H1 (cell line): ENCODE measurements at regions not wholly inside any gene's neighbourhood (a gene's known extent, or its start where the extent isn't known, plus 50 kb on each side); places are given as distances from the start of the nearest gene placed in this dataset.

Source experiments
- CTCF ChIA-PET: fragments of 300-600 bp; sonication (Branson Sonifier 250); formaldehyde crosslinking; loops from one replicate; lab custom pipeline; 2021; ENCODE audit not compliant: partially characterized antibody; lab: Charles Lee
- POLR2A ChIA-PET: fragments of 300-600 bp; sonication (Branson Sonifier 250); formaldehyde crosslinking; loops from one replicate; lab custom pipeline; 2021; ENCODE audit warnings: inconsistent platforms; ENCODE audit not compliant: partially characterized antibody; lab: Charles Lee
- DNase-seq, 2 experiments: peaks; one replicate each; pipeline versions ENCODE4 v3.0.0 to v3.0.0-alpha.2; 2010 to 2022; ENCODE audit warnings: low spot score in 2 of 2, low read depth in 1 of 2, mixed read lengths in 1 of 2
- FAIRE-seq: peaks from 2 replicates; lab custom pipeline; 2011; peaks lifted over from hg19 to GRCh38; lab: Jason Lieb, UNC
- H2AFZ ChIP-seq: 2 replicates; pipeline ENCODE4 v1.8.1; 2012; ENCODE audit warnings: low read length, inconsistent platforms
- H2AK5ac ChIP-seq: 2 replicates; pipeline ENCODE4 v1.6.1; 2013; ENCODE audit warnings: low read depth, low read length
- H2BK120ac ChIP-seq: replicated peaks from 2 replicates; pipeline ENCODE3; 2013; ENCODE audit warnings: low read depth, low read length, inconsistent platforms
- H2BK12ac ChIP-seq: 2 replicates; pipeline ENCODE4 v1.6.1; 2013; ENCODE audit warnings: low read depth, low read length
- H2BK15ac ChIP-seq: 2 replicates; pipeline ENCODE4 v1.6.1; 2013; ENCODE audit warnings: low read length
- H2BK20ac ChIP-seq: 2 replicates; pipeline ENCODE4 v1.6.1; 2013; ENCODE audit warnings: low read length
- H2BK5ac ChIP-seq: 2 replicates; pipeline ENCODE4 v1.6.1; 2013; ENCODE audit warnings: low read depth, low read length
- H3K14ac ChIP-seq: 2 replicates; pipeline ENCODE4 v1.6.1; 2013; ENCODE audit warnings: inconsistent platforms; ENCODE audit not compliant: insufficient read length
- H3K18ac ChIP-seq: 2 replicates; pipeline ENCODE4 v1.6.1; 2013; ENCODE audit warnings: low read length; ENCODE audit errors: extremely low read depth
- H3K23ac ChIP-seq: 2 replicates; pipeline ENCODE4 v1.6.1; 2013; ENCODE audit warnings: inconsistent platforms; ENCODE audit not compliant: insufficient read length
- H3K23me2 ChIP-seq: 2 replicates; pipeline ENCODE4 v1.6.1; 2013; ENCODE audit warnings: low read depth, low read length
- H3K27ac ChIP-seq: 2 replicates; pipeline ENCODE4 v1.6.1; 2011; ENCODE audit warnings: low read depth, low read length, inconsistent platforms
- H3K27me3 ChIP-seq, 4 experiments: replicated peaks in 1 of 4; 1 replicate in 1 of 4; 2 replicates in 3 of 4; pipeline versions ENCODE4 v1.6.1 to v1.8.1; 2011 to 2013; ENCODE audit warnings: low read length in 3 of 4, mild to moderate bottlenecking in 3 of 4, inconsistent platforms in 2 of 4, mixed read lengths in 2 of 4, moderate library complexity in 1 of 4; ENCODE audit not compliant: control insufficient read depth in 3 of 4, insufficient read depth in 3 of 4; ENCODE audit errors: extremely low read depth in 1 of 4
- H3K36me3 ChIP-seq, 4 experiments: 2 replicates each; pipeline versions ENCODE4 v1.6.1 to v1.8.1; 2011 to 2013; ENCODE audit warnings: mild to moderate bottlenecking in 4 of 4, low read length in 3 of 4, moderate library complexity in 2 of 4, control low read depth in 1 of 4, inconsistent platforms in 1 of 4; ENCODE audit not compliant: insufficient read depth in 4 of 4, control insufficient read depth in 2 of 4
- H3K4ac ChIP-seq: replicated peaks from 2 replicates; pipeline ENCODE3; 2013; ENCODE audit warnings: low read length, low read depth, mixed read lengths, inconsistent platforms; ENCODE audit not compliant: insufficient read length
- H3K4me1 ChIP-seq, 4 experiments: replicated peaks in 1 of 4; 1 replicate in 1 of 4; 2 replicates in 3 of 4; pipeline versions ENCODE4 v1.6.1 to v1.8.1; 2011 to 2013; ENCODE audit warnings: low read length in 3 of 4, inconsistent platforms in 2 of 4, mixed read lengths in 1 of 4; ENCODE audit not compliant: insufficient read depth in 4 of 4, control insufficient read depth in 3 of 4
- H3K4me2 ChIP-seq, 2 experiments: 2 replicates each; pipeline versions ENCODE4 v1.6.1 to v1.8.1; 2011 to 2013; ENCODE audit warnings: low read depth in 2 of 2, low read length in 2 of 2, control low read depth in 1 of 2, inconsistent platforms in 1 of 2, mild to moderate bottlenecking in 1 of 2; ENCODE audit not compliant: insufficient read depth in 1 of 2
- H3K4me3 ChIP-seq, 4 experiments: fragments of 200-600, 300-600 bp in 1 of 4; sonication (generic), shearing (Covaris generic), sonication (Bioruptor Twin) in 1 of 4; 2 replicates each; pipeline versions ENCODE4 v1.5.1 to v1.8.1; 2011 to 2016; ENCODE audit warnings: low read length in 4 of 4, low read depth in 3 of 4, control low read depth in 2 of 4, inconsistent platforms in 2 of 4, mild to moderate bottlenecking in 2 of 4, mixed read lengths in 1 of 4, moderate library complexity in 1 of 4; ENCODE audit not compliant: insufficient read depth in 2 of 4; ENCODE audit errors: extremely low read depth in 1 of 4
- H3K56ac ChIP-seq: replicated peaks from 2 replicates; pipeline ENCODE3; 2013; ENCODE audit warnings: low read depth, mild to moderate bottlenecking, mixed read lengths, low read length, inconsistent platforms; ENCODE audit not compliant: insufficient read length
- H3K79me1 ChIP-seq: 2 replicates; pipeline ENCODE4 v1.6.1; 2013; ENCODE audit warnings: low read depth, low read length, control low read depth
- H3K79me2 ChIP-seq, 2 experiments: 2 replicates each; pipeline versions ENCODE4 v1.6.1 to v1.8.1; 2012 to 2013; ENCODE audit warnings: low read length in 2 of 2, mild to moderate bottlenecking in 2 of 2, inconsistent platforms in 1 of 2; ENCODE audit not compliant: insufficient read depth in 2 of 2, control insufficient read depth in 1 of 2
- H3K9ac ChIP-seq, 4 experiments: replicated peaks in 1 of 4; 1 replicate in 1 of 4; 2 replicates in 3 of 4; pipeline versions ENCODE4 v1.6.1 to v1.8.1; 2011 to 2013; ENCODE audit warnings: low read depth in 3 of 4, low read length in 3 of 4, control low read depth in 2 of 4, mild to moderate bottlenecking in 2 of 4, moderate library complexity in 2 of 4, inconsistent platforms in 1 of 4; ENCODE audit errors: extremely low read depth in 1 of 4
- H3K9me3 ChIP-seq, 2 experiments: 2 replicates each; pipeline versions ENCODE4 v1.6.1 to v1.8.1; 2012 to 2013; ENCODE audit warnings: mild to moderate bottlenecking in 2 of 2, moderate library complexity in 2 of 2, control low read depth in 1 of 2, inconsistent platforms in 1 of 2, low read depth in 1 of 2, low read length in 1 of 2, mixed read lengths in 1 of 2; ENCODE audit not compliant: insufficient read depth in 2 of 2
- H4K20me1 ChIP-seq, 2 experiments: replicated peaks in 1 of 2; 2 replicates each; pipeline versions ENCODE3 to v1.8.1; 2011 to 2013; ENCODE audit warnings: inconsistent platforms in 2 of 2, low read length in 2 of 2, mild to moderate bottlenecking in 1 of 2; ENCODE audit not compliant: insufficient read depth in 2 of 2, control insufficient read depth in 1 of 2
- H4K5ac ChIP-seq: 2 replicates; pipeline ENCODE4 v1.6.1; 2013; ENCODE audit warnings: low read length, low read depth, mixed read lengths, inconsistent platforms; ENCODE audit not compliant: insufficient read length
- H4K8ac ChIP-seq: 2 replicates; pipeline ENCODE4 v1.8.0; 2013; ENCODE audit warnings: mild to moderate bottlenecking, moderate library complexity, low read length, inconsistent platforms; ENCODE audit not compliant: insufficient read depth; ENCODE audit errors: extremely low read depth
- H4K91ac ChIP-seq: replicated peaks from 2 replicates; pipeline ENCODE3; 2013; ENCODE audit warnings: low read length, mixed read lengths, inconsistent platforms; ENCODE audit not compliant: insufficient read length
- ATF3 ChIP-seq: IDR thresholded peaks from 2 replicates; pipeline ENCODE4 v1.6.1; 2011; ENCODE audit warnings: low read depth, mild to moderate bottlenecking, low read length; ENCODE audit not compliant: insufficient read depth
- CHD2 ChIP-seq: IDR thresholded peaks from 2 replicates; pipeline ENCODE4 v1.6.1; 2012; ENCODE audit warnings: low read length, improper control_type of control experiment
- E2F6 ChIP-seq: IDR thresholded peaks from 2 replicates; pipeline ENCODE4 v1.6.1; 2012; ENCODE audit warnings: inconsistent platforms
- EGR1 ChIP-seq: IDR thresholded peaks from 2 replicates; pipeline ENCODE4 v1.6.1; 2011; ENCODE audit warnings: low read depth, low read length, borderline replicate concordance
- EZH2 ChIP-seq: fragments of 200-600 bp; sonication (generic); IDR thresholded peaks from 2 replicates; pipeline ENCODE4 v1.7.1; 2012; ENCODE audit warnings: low read depth, mild to moderate bottlenecking, moderate library complexity, low read length, inconsistent platforms; ENCODE audit not compliant: severe bottlenecking
- GTF2F1 ChIP-seq: IDR thresholded peaks from 2 replicates; pipeline ENCODE4 v1.6.1; 2012; ENCODE audit warnings: low read depth, low read length, improper control_type of control experiment, borderline replicate concordance
- JUN ChIP-seq: IDR thresholded peaks from 2 replicates; pipeline ENCODE4 v1.6.1; 2011; ENCODE audit warnings: low read depth, mild to moderate bottlenecking, improper control_type of control experiment, low read length
- KDM1A ChIP-seq: fragments of 200-600, 300-600 bp; sonication (generic); IDR thresholded peaks from 2 replicates; pipeline ENCODE4 v1.7.1; 2016; ENCODE audit warnings: mild to moderate bottlenecking, low read length, borderline replicate concordance
- MAFK ChIP-seq: IDR thresholded peaks from 2 replicates; pipeline ENCODE4 v1.6.1; 2012; ENCODE audit warnings: low read depth, mild to moderate bottlenecking, improper control_type of control experiment, low read length
- PHF8 ChIP-seq: fragments of 200-600 bp; sonication (generic); conservative IDR thresholded peaks from 2 replicates; pipeline ENCODE4 v1.7.1; 2012; ENCODE audit warnings: low read depth, mild to moderate bottlenecking, inconsistent platforms, low read length, moderate library complexity
- POLR2A ChIP-seq, 2 experiments: IDR thresholded peaks; 1 replicate in 1 of 2; 2 replicates in 1 of 2; pipeline ENCODE4 v1.6.1; 2011; ENCODE audit warnings: low read depth in 2 of 2, low read length in 2 of 2, mild to moderate bottlenecking in 2 of 2; ENCODE audit errors: control extremely low read depth in 1 of 2
- RAD21 ChIP-seq, 2 experiments: IDR thresholded peaks in 1 of 2; conservative IDR thresholded peaks in 1 of 2; 2 replicates each; pipeline ENCODE4 v1.6.1; 2011; ENCODE audit warnings: low read depth in 2 of 2, low read length in 2 of 2, improper control_type of control experiment in 1 of 2, inconsistent platforms in 1 of 2, mild to moderate bottlenecking in 1 of 2, moderate library complexity in 1 of 2
- SP1 ChIP-seq: IDR thresholded peaks from 2 replicates; pipeline ENCODE4 v1.6.1; 2011; ENCODE audit warnings: low read depth, low read length
- TAF1 ChIP-seq: IDR thresholded peaks from 2 replicates; pipeline ENCODE4 v1.6.1; 2011; ENCODE audit warnings: mild to moderate bottlenecking, low read depth, low read length
- TEAD4 ChIP-seq: IDR thresholded peaks from 2 replicates; pipeline ENCODE4 v1.6.1; 2012; ENCODE audit warnings: low read depth, low read length, inconsistent platforms, mixed read lengths
- WGBS, 2 experiments: shearing (Covaris generic) in 1 of 2; methylation state at CpG; one replicate each; pipeline versions ENCODE4 v1.1.6 to v1.1.7; 2013 to 2015; ENCODE audit warnings: low lambda C conversion rate in 2 of 2, mixed read lengths in 2 of 2, inconsistent platforms in 1 of 2, low coverage in 1 of 2, missing lambda C conversion rate in 1 of 2; ENCODE audit not compliant: insufficient replicate concordance in 2 of 2, insufficient coverage in 1 of 2, insufficient read length in 1 of 2; ENCODE audit errors: extremely low coverage in 1 of 2, missing lambda C conversion rate in 1 of 2; 5-methylcytosine and 5-hydroxymethylcytosine counted together

- H3K4me3 ChIP-seq: no peak overlapping the region
- H2BK12ac ChIP-seq: no peak overlapping the region
- no peak overlapping the region for H2AK5ac ChIP-seq
- no peaks in the 10 kb centered on the region for H3K9me3 ChIP-seq
- H2BK20ac ChIP-seq: no peak overlapping the region
- 88% methylated on average over 6 of the region's 6 CpGs; no CpG with 5 or more reads in 1 of the 2 experiments for WGBS, 2 experiments
- DNase-seq: no peak
- H3K27me3 ChIP-seq: no peaks in the 10 kb centered on the region
- no peaks in the 10 kb centered on the region for H3K23me2 ChIP-seq
- FAIRE-seq: no peak
- H3K9ac ChIP-seq: no peak overlapping the region
- POLR2A ChIA-PET: no interaction called here
- no peaks in the 10 kb centered on the region for H4K20me1 ChIP-seq
- no peak overlapping the region for H2BK120ac ChIP-seq
- H4K8ac ChIP-seq: no peak overlapping the region
- no peak overlapping the region for H2BK5ac ChIP-seq
- H3K4me1 ChIP-seq: no peaks in the 10 kb centered on the region
- H4K5ac ChIP-seq: no peak overlapping the region
- H3K4me2 ChIP-seq: no peak overlapping the region
- H2AFZ ChIP-seq: no peak overlapping the region
- no peak overlapping the region for H3K56ac ChIP-seq
- H3K18ac ChIP-seq: no peak overlapping the region
- no peak overlapping the region for H3K23ac ChIP-seq
- CTCF ChIA-PET: interaction anchor here (1.1 to 1.6 kb wide), 2 partner anchors 17 to 40 kb away, joined by 3 to 5 read pairs; no protein-coding TSS in a partner anchor
- no peaks in the 10 kb centered on the region for H3K36me3 ChIP-seq
- H3K4ac ChIP-seq: no peak overlapping the region
- no peak overlapping the region for H3K27ac ChIP-seq
- no peaks in the 10 kb centered on the region for H3K79me1 ChIP-seq
- no peak overlapping the region for H2BK15ac ChIP-seq
- H4K91ac ChIP-seq: no peak overlapping the region
- H3K79me2 ChIP-seq: no peaks in the 10 kb centered on the region
- H3K14ac ChIP-seq: no peak overlapping the region
- TF ChIP-seq CHD2 (no peak), RAD21 (IDR thresholded peaks at IDR 0.05 in 1 of 2, conservative IDR thresholded peaks at IDR 0.05 in 1 of 2; ENCODE audit: low read depth in 2 of 2, low read length in 2 of 2) (no peak), KDM1A (no peak), ATF3 (no peak), PHF8 (no peak), POLR2A (IDR thresholded peaks at IDR 0.05; ENCODE audit: control extremely low read depth in 1 of 2, low read depth in 2 of 2, low read length in 2 of 2) (no peak), TEAD4 (no peak), EZH2 (no peak), GTF2F1 (no peak), JUN (no peak), EGR1 (no peak), MAFK (no peak), TAF1 (no peak), E2F6 (no peak), SP1 (no peak)
These were observed 114.8 kb downstream of the SNAPC1 start for GRCh38 chr14:61877035-61877390.
